IMR-90 (cell line): ENCODE measurements at regions not wholly inside any gene's neighbourhood (a gene's known extent, or its start where the extent isn't known, plus 50 kb on each side); places are given as distances from the start of the nearest gene placed in this dataset.

Source experiments
- ATAC-seq: fragments of 200-7000 bp; cut with Tn5 transposase; 2 replicates; pipeline ENCODE4 v1.9.1; 2020; ENCODE audit warnings: low read depth, mild to moderate bottlenecking, moderate library complexity
- BruUV-seq: library from RNA; stranded (reverse); fragments of 400-500 nt; replicated peaks from 2 replicates; lab custom pipeline; 2021; lab: Mats Ljungman, UMichigan
- CTCF ChIA-PET: fragments of 300-600 bp; formaldehyde crosslinking; extraction: SDS; loops from one replicate; lab custom pipeline; 2021; ENCODE audit warnings: antibody characterized with exemption; lab: Yijun Ruan, JAX
- POLR2A ChIA-PET: fragments of 300-600 bp; sonication (Branson Sonifier 250); formaldehyde crosslinking; loops from one replicate; lab custom pipeline; 2022; ENCODE audit warnings: antibody characterized with exemption; ENCODE audit not compliant: unreplicated experiment; lab: Charles Lee
- DNase-seq: peaks from one replicate; pipeline ENCODE4 v3.0.0; 2013
- H2AFZ ChIP-seq: replicated peaks from 2 replicates; pipeline ENCODE3; 2013; ENCODE audit warnings: low read length, mild to moderate bottlenecking; ENCODE audit not compliant: poor library complexity
- H2AK5ac ChIP-seq: 2 replicates; pipeline ENCODE4 v1.6.1; 2013; ENCODE audit warnings: low read depth, low read length, inconsistent platforms
- H2AK9ac ChIP-seq: replicated peaks from 2 replicates; pipeline ENCODE3; 2013; ENCODE audit warnings: mild to moderate bottlenecking, low read depth, low read length, moderate library complexity; ENCODE audit not compliant: poor library complexity
- H2BK120ac ChIP-seq: 2 replicates; pipeline ENCODE4 v1.6.1; 2013; ENCODE audit warnings: low read depth, low read length, inconsistent platforms
- H2BK15ac ChIP-seq: 3 replicates; pipeline ENCODE4 v1.6.1; 2013; ENCODE audit warnings: low read depth, low read length, inconsistent platforms
- H2BK20ac ChIP-seq: 2 replicates; pipeline ENCODE4 v1.6.1; 2013; ENCODE audit warnings: low read depth, mild to moderate bottlenecking, inconsistent platforms, low read length, moderate library complexity
- H2BK5ac ChIP-seq: 2 replicates; pipeline ENCODE4 v1.6.1; 2013; ENCODE audit warnings: mild to moderate bottlenecking, low read depth, low read length, inconsistent platforms; ENCODE audit not compliant: poor library complexity, severe bottlenecking
- H3K14ac ChIP-seq: replicated peaks from 2 replicates; pipeline ENCODE4 v1.6.1; 2013; ENCODE audit warnings: low read depth, low read length, inconsistent platforms
- H3K18ac ChIP-seq: 2 replicates; pipeline ENCODE4 v1.6.1; 2013; ENCODE audit warnings: low read depth, low read length, control low read depth
- H3K23ac ChIP-seq: 2 replicates; pipeline ENCODE4 v1.6.1; 2013; ENCODE audit warnings: low read depth, low read length, inconsistent platforms
- H3K27ac ChIP-seq: 2 replicates; pipeline ENCODE4 v1.5.1; 2013; ENCODE audit warnings: mild to moderate bottlenecking, control low read depth, low read length; ENCODE audit not compliant: insufficient read depth
- H3K27me3 ChIP-seq: 2 replicates; pipeline ENCODE4 v1.6.1; 2013; ENCODE audit warnings: low read length; ENCODE audit not compliant: control insufficient read depth, insufficient read depth
- H3K36me3 ChIP-seq: 2 replicates; pipeline ENCODE4 v1.6.1; 2013; ENCODE audit warnings: low read length, mixed read lengths; ENCODE audit not compliant: control insufficient read depth, insufficient read depth
- H3K4ac ChIP-seq: 2 replicates; pipeline ENCODE4 v1.6.1; 2013; ENCODE audit warnings: low read depth, low read length, inconsistent platforms
- H3K4me1 ChIP-seq: 2 replicates; pipeline ENCODE4 v1.6.1; 2013; ENCODE audit warnings: low read length, mixed read lengths; ENCODE audit not compliant: control insufficient read depth, insufficient read depth
- H3K4me2 ChIP-seq: 2 replicates; pipeline ENCODE4 v1.6.1; 2013; ENCODE audit warnings: low read depth, mild to moderate bottlenecking, control low read depth, low read length, moderate library complexity
- H3K4me3 ChIP-seq: 2 replicates; pipeline ENCODE4 v1.5.1; 2013; ENCODE audit warnings: low read depth, mild to moderate bottlenecking, control low read depth, low read length, moderate library complexity; ENCODE audit not compliant: insufficient read depth
- H3K56ac ChIP-seq: 2 replicates; pipeline ENCODE4 v1.6.1; 2013; ENCODE audit warnings: low read length, inconsistent platforms; ENCODE audit not compliant: insufficient read depth; ENCODE audit errors: extremely low read depth
- H3K79me1 ChIP-seq, 2 experiments: 2 replicates each; pipeline ENCODE4 v1.6.1; 2013; ENCODE audit warnings: low read length in 2 of 2, inconsistent platforms in 1 of 2, low read depth in 1 of 2
- H3K9ac ChIP-seq: 2 replicates; pipeline ENCODE4 v1.6.1; 2013; ENCODE audit warnings: low read depth, low read length, control low read depth
- H3K9me1 ChIP-seq: 2 replicates; pipeline ENCODE4 v1.6.1; 2013; ENCODE audit warnings: low read length, inconsistent platforms; ENCODE audit not compliant: insufficient read depth
- H3K9me3 ChIP-seq: 2 replicates; pipeline ENCODE4 v1.6.1; 2013; ENCODE audit warnings: low read length; ENCODE audit not compliant: control insufficient read depth, insufficient read depth
- H4K20me1 ChIP-seq: 2 replicates; pipeline ENCODE4 v1.6.1; 2013; ENCODE audit warnings: low read length, inconsistent platforms; ENCODE audit not compliant: insufficient read depth
- H4K5ac ChIP-seq: 2 replicates; pipeline ENCODE4 v1.6.1; 2013; ENCODE audit warnings: mild to moderate bottlenecking, low read depth, low read length, control low read depth
- H4K8ac ChIP-seq, 2 experiments: 2 replicates each; pipeline ENCODE4 v1.6.1; 2013; ENCODE audit warnings: low read depth in 2 of 2, low read length in 2 of 2, control low read depth in 1 of 2, inconsistent platforms in 1 of 2
- H4K91ac ChIP-seq: 2 replicates; pipeline ENCODE4 v1.6.1; 2013; ENCODE audit warnings: low read depth, low read length, inconsistent platforms; ENCODE audit not compliant: insufficient read depth
- MAFK ChIP-seq: IDR thresholded peaks from 2 replicates; pipeline ENCODE4 v1.6.1; 2012; ENCODE audit warnings: low read depth, low read length, improper control_type of control experiment
- MAZ ChIP-seq: IDR thresholded peaks from 2 replicates; pipeline ENCODE4 v1.6.1; 2012; ENCODE audit warnings: low read depth, mild to moderate bottlenecking, low read length, improper control_type of control experiment, moderate library complexity, borderline replicate concordance
- NFE2L2 ChIP-seq: fragments of 150-350 bp; IDR thresholded peaks from 2 replicates; pipeline ENCODE4 v1.6.1; 2016; ENCODE audit warnings: low read depth, mild to moderate bottlenecking, low read length
- POLR2A ChIP-seq: IDR thresholded peaks from 2 replicates; pipeline ENCODE4 v1.6.1; 2012; ENCODE audit warnings: mild to moderate bottlenecking, low read depth, low read length
- RAD21 ChIP-seq: IDR thresholded peaks from 2 replicates; pipeline ENCODE4 v1.6.1; 2012; ENCODE audit warnings: low read length, improper control_type of control experiment
- USF2 ChIP-seq: fragments of 150-350 bp; IDR thresholded peaks from 2 replicates; pipeline ENCODE4 v1.6.1; 2017; ENCODE audit warnings: mild to moderate bottlenecking, antibody characterized with exemption, low read length, low read depth
- WGBS, 2 experiments: methylation state at CpG; one replicate each; pipeline versions ENCODE4 v1.1.5 to v1.1.7; 2013; ENCODE audit warnings: missing lambda C conversion rate in 2 of 2; ENCODE audit not compliant: insufficient read length in 1 of 2; ENCODE audit errors: extremely low coverage in 2 of 2; 5-methylcytosine and 5-hydroxymethylcytosine counted together
- dilution Hi-C: fragments of 300-500 bp; cut with HindIII; formaldehyde crosslinking; loops from one replicate; pipeline ENCODE4 v1.14.3; 2018; ENCODE audit warnings: low sequenced_read_pairs; ENCODE audit not compliant: unreplicated experiment
- in situ Hi-C: fragments of 300-500 bp; cut with MboI; formaldehyde crosslinking; loops from 3 replicates; pipeline ENCODE4 v1.14.3; 2019; ENCODE audit warnings: low sequenced_read_pairs, inconsistent platforms, mixed read lengths
- intact Hi-C: fragments of 100-400 bp; cut with micrococcal nuclease; formaldehyde crosslinking; loops from 2 replicates; pipeline ENCODE4 v1.10.0; 2022

GRCh38 chr2:54396798-54397197 is 59.3 kb upstream of the SPTBN1 start:
- H3K4me1 ChIP-seq, result peaks cover 2% of the 10 kb centered on the region
- POLR2A ChIA-PET, result no interaction called here
- ATAC-seq (no peak), DNase-seq (no peak)
- H2BK120ac ChIP-seq, result no peak overlapping the region
- TF ChIP-seq MAZ (no peak), RAD21 (no peak), MAFK (peak; percentile 33; the same call in 1 of the 2 replicates), NFE2L2 (no peak), USF2 (no peak), POLR2A (no peak)
- H3K18ac ChIP-seq, result no peak overlapping the region
- H4K20me1 ChIP-seq, result no peaks in the 10 kb centered on the region
- no peak overlapping the region for H3K27ac ChIP-seq
- H2AK9ac ChIP-seq, result no peak overlapping the region
- no peak overlapping the region for H4K91ac ChIP-seq
- no peak overlapping the region for H3K23ac ChIP-seq
- no peak overlapping the region for H3K4me3 ChIP-seq
- no peaks in the 10 kb centered on the region for H3K36me3 ChIP-seq
- dilution Hi-C loops (no loop called here), intact Hi-C loops (no loop called here), in situ Hi-C loops (no loop called here)
- no peak overlapping the region for H4K5ac ChIP-seq
- no peak overlapping the region for H3K9ac ChIP-seq
- no peak overlapping the region for H3K4ac ChIP-seq
- no TSS peak for BruUV-seq
- H4K8ac ChIP-seq, result no peak overlapping the region
- no peaks in the 10 kb centered on the region for H3K9me1 ChIP-seq
- 100% methylated on average over 1 of the region's 6 CpGs; no CpG with 5 or more reads in 1 of the 2 experiments for WGBS, 2 experiments
- no peaks in the 10 kb centered on the region for H3K27me3 ChIP-seq
- no peak overlapping the region for H2BK5ac ChIP-seq
- no peak overlapping the region for H3K4me2 ChIP-seq
- H2BK20ac ChIP-seq, result no peak overlapping the region
- no peak overlapping the region for H3K14ac ChIP-seq
- CTCF ChIA-PET, result no interaction called here
- H3K79me1 ChIP-seq, result no peaks in the 10 kb centered on the region
- no peak overlapping the region for H3K56ac ChIP-seq
- H3K9me3 ChIP-seq, result no peaks in the 10 kb centered on the region
- H2AFZ ChIP-seq, result no peak overlapping the region
- H2BK15ac ChIP-seq, result no peak overlapping the region
- H2AK5ac ChIP-seq, result no peak overlapping the region
